Activated T-cell treated with anti-CD3 and anti-CD28 coated beads for 48 hours (primary cell): ENCODE measurements at regions not wholly inside any gene's neighbourhood (a gene's known extent, or its start where the extent isn't known, plus 50 kb on each side); places are given as distances from the start of the nearest gene placed in this dataset.

Experiments used
- DNase-seq: peaks from one replicate; pipeline ENCODE4 v3.0.0-alpha.2; 2020; ENCODE audit warnings: low read depth

DNA sequence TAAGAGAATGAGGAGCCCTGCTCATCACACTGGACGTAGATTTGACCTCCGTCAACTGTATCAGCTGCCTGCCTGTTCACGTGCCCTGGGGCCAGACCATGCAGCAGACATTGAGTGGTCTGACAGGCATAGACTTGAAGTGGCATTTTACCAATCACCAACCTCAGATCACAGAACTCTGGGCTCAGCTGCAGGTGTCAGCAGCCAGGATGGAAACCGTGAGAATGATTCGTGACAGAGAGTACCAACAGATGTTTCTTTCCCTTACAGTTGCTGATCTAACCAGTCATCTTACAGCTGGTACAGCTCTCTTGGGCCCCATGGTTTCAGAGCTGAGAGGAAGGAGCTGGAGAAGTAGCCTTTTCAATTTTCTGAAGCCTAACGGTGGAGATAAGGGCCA is 148.9 kb downstream of the EN1 start:
- DNase-seq = no peak

DNA sequence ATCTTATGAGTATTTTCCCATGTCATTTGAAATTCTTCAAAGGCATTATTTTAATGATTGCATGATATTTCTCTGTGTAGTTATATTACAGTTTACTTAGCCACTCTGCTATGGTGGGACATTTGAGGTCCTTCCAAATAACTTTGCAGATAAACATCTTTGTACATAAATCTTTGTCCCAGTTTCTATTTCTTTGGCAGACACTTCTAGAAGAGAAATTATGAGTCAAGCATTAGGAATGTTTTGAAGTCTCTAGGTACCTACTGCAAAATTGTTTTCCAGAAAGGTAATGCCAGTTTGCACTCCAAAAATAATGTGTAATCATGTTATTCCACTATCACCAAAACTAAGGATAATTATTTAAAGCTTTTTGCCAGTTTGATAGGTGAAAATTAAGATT is 149.7 kb downstream of the EN1 start:
- no peak for DNase-seq

DNA sequence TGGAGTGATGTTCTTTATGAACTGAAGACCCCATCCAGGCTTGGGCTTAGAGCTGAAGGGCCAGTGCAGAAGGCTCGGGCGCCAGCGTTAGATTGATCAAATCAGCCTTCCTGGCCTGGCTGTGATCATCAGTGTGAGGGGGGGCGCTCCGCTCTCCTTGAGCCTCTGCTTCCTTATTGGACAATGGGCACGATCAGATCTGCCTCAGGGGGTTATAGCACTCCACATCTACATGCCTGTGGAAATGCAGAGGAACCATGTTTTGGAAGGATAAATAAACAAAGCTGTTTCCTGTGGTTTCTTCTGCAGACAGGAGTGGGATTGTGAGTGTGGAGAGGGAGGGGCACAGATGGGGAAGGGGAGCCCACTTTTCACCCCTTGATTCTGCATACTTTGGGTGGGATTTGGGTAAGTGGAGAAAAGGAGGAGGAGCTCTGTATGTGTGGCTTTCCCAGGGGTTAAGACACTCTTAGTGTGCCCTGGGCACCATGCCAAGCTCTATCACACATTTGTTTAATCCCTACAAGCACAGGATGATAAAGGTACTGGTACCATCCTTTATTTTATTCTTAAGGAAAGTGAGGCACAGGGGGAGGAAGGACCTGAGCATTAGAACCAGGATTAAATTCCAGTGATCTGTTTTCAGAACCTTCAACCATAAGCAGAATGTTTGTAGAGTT is 150.5 kb downstream of the EN1 start:
- no peak for DNase-seq

DNA sequence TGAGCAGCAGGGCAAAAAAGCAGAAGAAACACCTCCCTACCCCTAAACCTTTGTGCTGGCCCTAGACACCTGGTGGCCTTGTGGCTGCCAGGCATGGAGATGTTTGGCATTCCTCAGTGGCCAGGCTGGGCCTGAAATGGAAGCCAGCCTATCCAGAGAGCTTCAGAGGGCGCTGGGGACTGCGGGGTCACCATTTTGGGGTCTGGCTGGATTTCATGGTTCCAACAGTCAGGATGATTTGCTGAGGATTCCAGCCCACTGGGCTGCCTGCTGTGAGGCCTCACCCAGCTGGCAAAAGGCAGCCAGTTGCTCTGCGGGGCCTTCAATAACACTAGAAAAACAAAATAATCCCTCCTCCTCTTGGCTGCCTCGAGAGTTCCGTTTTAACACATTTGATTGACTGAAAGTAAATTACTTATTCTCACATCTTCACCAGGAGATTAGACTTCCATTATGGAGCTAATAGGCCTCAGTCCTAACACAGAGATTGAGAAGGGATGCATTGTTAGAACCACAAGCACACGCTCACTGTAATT is 154.1 kb downstream of the EN1 start:
- no peak for DNase-seq

DNA sequence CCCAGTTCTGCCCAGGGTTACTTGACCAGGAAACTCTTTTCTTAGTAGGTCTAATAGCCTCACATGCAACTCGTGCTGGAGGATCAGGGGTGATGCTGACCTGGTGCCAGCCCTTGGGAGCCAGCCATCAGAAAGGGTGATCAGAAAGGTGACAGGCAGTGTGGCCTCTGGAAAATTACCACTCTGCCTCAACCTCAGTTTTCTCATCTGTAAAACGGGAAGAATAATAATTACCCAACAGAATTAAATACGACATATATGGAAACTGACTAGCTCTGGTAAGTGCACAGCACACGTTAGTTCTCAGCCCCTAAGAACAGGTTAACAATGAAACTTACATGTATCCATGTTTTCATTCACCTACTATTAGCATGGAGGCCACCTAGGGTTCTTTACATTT is 157.6 kb downstream of the EN1 start:
- DNase-seq = no peak

DNA sequence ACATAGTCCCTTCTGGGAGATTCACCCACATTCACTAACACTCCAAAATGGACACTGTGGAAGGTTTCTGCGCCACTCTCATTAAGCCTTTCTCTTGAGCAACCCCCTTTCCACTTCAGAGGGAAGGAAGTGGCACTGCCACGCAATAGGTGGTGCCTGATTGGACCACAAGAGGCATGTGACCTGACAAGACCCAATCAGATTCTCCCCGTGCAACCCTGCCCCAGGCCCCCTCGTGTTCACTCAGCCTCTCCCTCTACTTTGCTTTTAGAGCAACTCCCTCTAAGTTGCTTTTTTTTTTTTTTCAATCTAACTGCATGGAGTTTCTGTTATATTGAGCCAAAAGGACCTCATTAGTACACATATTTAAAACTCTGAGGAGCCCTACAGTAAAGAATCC is 158.0 kb downstream of the EN1 start:
- no peak for DNase-seq

DNA sequence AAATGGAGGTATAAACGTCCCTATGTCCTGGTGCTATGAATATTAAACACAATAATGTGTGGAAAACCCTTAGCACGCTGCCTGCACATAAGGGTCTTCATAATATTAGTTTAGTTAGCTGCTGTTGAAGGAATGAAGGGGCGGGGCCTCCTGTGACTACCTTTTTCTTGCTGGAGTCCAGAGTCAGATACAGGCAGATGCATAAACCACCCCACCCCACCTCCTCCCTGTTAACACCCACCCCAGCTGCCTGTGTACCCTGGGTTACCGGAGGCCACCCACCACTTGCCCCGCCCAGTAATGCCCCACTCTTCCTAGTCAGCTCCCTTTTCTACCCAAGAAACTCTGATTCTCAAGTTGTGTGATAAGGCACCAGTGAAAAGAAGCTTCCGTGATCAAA is 158.4 kb downstream of the EN1 start:
- DNase-seq = no peak

DNA sequence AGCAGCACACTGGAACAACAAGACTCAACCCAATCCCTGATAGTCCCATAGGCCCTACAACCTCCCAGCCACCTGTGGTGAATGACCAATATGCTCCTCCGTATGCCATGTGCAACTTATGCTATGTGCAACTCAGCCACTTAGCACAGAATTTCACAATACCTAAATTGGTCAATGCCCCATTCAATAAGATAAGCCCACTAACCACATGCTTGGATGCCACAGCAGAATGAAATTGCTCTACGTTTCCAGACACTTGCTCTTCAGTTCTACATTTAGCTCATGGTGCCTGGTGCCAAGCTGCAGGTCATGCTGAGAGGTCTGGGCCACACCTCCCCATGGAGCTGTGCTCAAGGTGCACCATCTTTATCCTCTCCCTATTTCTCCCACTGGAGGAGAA is 159.8 kb downstream of the EN1 start:
- no peak for DNase-seq

DNA sequence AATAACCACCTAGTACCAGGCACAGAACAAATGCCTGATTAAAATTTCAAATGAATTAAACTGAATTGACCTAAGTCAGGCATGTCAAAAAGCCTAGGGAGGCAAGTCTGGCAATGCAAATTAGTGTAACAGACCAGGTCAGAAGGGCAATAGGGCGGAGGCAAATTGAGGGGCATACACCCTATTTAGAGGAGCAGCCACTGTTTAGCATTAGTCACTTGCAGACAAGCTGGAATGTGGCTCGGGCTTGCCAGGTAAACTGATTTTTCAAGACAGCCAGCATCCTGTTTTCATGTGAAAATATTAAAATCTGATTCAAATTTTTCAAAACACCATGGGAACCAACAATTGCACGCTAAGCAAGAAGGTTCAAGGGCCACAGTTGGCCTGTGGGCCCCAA is 160.3 kb downstream of the EN1 start:
- no peak for DNase-seq

DNA sequence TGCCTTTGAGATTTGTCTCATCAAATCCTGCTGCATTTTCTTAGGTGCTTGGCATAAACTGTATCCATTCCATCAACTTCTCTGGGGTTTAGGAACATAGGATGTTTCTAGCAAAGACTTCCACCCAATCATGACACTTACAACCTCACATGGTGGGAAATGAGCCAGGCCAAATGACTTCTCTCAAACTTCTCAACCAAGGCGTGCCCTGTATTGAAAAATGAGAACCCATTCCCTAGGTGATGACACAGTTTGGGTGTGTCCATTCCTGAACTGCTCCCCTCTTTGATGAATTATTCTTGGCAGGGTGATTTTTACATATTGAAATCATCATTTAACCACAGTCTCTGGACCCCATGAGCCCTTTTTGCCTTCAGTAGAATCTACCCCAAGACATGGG is 161.1 kb downstream of the EN1 start:
- no peak for DNase-seq

DNA sequence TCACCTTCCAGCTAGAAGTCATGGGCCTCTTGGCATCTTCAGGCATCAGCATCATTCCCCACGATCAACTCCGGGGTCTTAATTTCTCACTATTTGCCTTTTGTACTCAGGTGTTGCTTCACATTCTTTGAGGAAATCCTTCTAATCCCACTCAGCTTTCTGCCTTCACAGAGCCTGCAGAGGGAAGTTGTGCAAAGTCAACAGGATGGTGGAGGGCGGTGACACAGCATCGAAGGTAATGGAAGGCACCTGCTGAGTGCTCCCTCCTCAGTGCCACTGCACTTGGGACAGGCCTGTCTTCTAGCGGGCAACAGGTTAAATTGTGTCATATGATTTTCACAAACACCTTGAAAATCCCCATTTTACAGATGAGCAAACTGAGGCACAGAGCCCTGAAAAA is 164.0 kb downstream of the EN1 start:
- no peak for DNase-seq

DNA sequence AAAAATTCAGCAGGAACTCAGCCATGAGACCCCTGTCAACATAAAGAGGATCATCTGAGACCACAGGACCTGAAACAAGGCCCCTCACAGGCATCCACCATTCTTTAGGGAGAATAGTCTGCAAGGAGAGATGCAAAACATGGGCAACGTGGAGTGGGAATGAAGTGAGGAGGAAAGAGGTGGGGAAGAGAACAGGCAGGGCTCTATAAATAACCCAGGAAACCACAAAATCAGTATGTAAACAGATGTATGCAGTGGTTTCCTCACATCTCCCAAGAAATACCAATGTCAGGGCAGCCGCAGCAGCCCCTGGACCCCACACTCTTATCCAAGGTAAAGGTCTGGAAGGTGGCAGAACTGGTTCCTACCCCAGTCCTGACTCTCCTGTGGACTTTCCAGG is 168.5 kb downstream of the EN1 start:
- DNase-seq = no peak

DNA sequence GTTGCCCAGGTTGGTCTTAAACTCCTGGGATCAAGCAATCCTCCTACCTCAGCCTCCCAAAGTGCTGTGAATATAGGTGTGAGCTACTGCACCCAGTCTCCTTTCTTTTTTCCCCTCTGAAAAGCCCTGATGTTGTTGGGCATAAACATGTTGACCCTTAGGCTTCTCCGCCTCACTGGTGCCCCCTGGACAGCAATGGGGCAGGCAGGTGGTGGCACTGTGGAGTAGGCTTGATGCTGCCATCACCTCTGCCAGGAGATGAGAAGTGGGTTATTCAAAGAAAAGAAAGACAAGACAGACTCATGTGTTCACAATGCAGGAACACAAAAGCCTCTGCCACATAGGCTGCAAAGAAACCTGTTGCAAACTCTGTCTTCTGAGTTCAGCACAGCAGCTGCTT is 169.9 kb downstream of the EN1 start:
- DNase-seq = no peak

DNA sequence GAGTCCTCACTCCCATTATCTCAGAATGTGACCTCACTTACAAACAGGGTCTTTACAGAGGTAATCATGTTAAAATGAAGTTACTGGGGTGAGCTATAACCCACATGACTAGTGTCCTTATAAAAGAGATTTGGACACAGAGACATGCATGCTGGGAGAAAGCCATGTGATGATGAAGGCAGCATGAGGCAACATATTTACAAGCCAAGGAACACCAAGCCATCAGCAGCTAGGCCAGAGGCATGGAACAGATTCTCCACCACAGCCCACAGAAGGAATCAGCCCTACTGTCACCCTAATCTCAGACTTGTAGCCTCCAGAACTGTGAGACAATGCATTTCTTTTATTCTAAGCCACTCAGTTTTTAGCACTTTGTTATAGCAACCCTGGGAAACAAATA is 171.9 kb downstream of the EN1 start:
- DNase-seq = no peak

DNA sequence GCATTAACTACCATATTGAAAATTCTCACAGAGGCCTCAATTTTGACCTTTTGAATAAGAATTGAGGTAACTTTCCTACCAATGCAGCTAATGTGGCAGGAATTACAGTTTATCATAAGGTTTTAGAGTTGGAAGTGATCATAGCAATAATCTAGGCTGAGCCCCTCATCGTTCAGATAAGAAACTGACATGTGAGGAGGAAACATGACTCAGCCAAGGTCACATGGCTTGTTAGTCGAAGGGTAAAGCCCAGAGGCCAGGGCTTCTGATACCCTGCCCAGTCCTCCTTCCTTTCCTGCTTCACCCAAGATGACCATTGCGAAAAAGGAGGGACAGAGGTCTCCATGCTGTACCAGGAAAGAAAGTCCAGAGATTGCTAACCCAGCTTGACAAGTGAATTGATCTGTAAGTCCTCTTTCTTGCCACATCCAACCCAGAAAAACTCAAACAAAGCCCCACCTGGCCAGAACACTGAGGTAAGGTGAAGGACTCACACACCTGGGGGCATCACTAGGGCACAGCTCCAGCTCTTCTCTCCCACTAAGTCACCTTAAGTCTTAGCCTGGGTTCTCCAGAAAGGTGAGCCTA is 174.8 kb downstream of the EN1 start:
- DNase-seq = no peak

DNA sequence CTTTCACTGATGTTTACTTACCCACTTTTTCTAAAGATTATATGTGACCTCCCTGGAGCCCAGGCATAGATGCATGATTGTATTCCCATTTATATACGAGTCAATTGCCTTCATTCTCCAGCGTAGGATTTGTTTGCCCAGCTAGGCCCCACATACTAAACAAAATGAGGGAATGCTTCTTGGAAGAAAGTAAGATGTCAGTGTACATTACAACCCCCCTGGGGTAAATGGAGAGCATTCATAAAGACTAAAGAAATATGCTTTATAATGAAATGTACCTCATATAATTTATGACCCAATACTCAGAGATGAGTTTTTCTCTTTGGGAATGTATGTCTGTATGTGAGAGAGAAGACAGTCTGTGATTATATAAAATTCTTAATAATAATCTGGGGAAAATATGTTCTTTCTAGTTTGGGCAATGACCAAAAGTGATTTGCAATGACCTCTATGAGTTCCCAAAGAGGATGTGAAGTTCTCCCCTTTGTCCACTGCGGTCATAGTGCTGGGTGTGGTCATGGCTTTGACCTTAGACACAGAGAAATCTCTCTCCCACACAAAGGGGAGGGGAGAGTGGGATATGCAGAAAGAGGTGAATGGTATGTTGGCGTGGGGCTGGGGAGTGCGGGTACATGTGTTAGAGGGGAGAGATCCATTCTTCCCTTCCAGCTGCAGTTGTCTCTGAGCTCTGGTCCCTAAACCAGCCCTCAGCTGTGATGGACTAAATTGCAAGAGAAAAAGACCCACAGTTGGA is 175.6 kb downstream of the EN1 start:
- no peak for DNase-seq

DNA sequence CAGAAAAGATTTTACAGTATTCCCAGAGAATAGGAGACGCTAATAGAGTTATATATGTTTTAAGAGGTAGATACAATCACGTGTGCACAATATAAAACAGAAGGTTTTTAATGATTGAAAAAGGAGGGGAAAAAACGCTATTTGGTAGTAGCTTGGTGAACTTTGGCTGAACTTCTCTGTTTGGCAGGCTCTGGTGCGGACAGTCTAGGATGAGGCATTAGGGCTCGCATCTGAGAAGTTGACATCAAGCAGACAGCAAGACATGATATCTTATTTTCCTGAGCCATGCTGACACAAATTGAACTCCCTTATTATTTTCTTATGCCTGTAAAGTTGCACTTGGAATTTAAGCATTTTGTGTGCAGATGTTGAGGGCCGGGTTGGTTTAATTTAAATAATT is 176.6 kb downstream of the EN1 start:
- no peak for DNase-seq

DNA sequence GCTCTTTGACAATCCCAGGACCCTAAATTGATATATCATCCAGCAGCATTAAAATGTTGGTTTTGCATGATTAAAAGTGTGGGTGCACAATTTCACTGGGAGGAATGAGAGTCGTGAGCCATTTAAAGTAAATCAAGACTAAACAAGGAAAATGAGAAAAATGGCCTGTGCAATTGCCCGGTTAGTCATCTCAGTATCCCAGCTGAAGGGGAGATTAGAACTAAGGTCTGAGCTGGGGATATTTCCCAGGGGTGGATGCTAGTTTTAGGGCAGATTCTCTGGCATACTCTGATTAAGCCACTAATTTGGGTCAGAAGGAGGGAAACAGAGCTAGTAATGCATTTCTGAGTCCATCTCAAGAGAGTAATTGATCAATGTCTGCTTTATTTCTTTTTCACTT is 177.2 kb downstream of the EN1 start:
- DNase-seq = no peak

DNA sequence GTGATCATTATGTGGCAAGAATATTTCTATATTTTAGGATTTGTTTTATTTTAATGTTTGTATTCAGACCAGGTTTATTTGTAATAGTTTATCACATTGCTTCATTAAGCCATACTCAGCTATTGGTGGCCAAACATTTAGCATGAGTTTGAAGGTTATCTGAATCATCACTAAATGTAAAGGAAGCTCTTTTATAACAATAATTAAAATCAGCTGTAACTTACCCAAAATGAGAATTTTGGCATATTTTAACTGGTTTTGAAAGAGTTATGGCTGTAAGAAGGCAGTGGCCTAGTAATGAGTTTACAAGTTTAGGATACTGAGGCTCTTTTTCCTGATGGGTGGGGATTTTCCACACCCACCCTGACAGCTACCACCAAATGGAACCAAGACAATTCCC is 177.8 kb downstream of the EN1 start:
- no peak for DNase-seq

DNA sequence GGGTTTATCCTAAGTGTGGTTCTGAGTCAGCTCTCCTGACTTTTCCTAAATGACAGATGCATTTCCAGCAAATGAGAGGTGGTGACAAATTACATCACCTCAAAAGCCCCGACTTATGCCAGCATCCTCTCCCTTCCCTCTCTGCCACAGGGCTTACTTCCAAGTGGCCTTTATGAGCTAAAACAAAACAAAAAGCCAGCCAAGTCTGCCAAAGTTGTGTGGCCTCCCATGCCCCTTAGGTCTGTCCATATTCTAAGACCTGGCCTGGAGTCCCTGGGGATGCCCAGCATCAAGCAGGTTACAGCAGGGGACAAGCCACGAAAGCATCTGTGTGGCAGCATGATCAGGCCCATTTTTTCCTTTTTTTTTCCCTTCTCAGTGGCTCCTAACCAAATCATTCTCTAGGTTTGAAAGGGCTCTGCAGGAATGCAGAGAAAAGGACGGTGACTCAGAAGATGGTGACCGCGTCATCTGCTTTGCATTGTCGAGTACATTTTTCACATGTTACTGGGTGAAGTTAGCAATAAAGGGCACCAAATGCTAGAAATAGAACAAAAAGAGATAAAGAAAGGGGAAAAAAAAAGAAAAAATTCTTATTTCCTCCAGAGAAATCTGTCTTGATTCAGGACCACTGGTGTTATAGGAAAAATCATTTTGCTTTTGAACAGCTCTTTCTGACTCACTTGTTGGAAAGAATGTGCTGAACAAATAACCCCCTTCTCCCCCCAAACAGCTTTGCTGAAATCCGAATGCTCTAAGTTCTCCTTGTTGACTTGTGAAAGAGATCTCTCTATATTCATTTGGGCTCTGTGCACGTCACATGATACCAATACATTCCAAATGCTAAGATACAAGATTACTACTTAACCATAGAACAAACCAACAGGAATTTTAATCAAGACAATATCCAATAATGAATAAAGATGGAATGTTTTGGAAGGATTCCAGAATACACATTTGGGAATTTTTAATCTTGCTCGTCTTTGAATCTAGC is 178.7 kb downstream of the EN1 start:
- no peak for DNase-seq

DNA sequence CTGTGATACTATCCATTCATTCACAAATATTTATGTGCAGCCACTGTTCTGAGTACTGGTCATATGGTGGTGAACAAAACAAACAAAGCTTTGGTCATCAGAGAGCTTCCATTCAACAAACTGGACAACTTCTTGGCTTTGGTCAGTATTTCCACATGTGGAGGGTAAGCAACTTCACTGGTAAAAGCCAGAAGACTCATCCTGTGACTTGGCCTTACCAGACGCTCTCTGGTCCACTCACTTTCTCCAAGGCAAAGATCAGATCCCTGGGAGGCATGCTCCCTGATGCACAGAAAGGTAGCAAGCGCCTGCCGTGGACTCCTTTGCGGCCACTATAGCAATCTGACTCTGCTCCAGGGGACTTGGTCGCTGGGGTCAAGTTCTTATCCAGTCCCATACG is 179.5 kb downstream of the EN1 start:
- DNase-seq = no peak

DNA sequence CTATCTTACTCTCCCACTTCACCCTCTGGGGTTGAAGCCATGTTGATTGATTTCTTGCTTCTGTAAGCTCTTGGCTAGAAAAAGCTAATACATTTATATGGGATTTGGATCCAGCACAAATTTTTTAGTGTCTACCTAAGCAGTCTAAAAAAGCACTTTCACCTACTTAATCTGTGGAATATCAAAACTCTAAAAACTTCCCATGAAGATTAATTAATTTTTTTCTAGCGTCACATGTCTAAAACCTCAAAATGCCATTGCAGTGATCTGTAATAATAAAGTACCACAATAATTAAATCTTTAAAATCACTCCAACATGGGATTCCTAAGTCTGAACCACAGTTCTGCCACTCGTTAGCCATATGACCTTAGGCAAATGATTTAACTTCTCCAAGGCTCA is 180.1 kb downstream of the EN1 start:
- DNase-seq = no peak
